B cell (primary cell): ENCODE measurements at regions not wholly inside any gene's neighbourhood (a gene's known extent, or its start where the extent isn't known, plus 50 kb on each side); places are given as distances from the start of the nearest gene placed in this dataset.

Source experiments
- ATAC-seq: fragments of 200-7000 bp; cut with Tn5 transposase; one replicate; pipeline ENCODE4 v1.10.0; 2021; ENCODE audit warnings: low read depth, mild to moderate bottlenecking, moderate number of reproducible peaks, moderate library complexity
- CTCF ChIA-PET: fragments of 350-600 bp; sonication (Branson Sonifier 250); formaldehyde crosslinking; loops from one replicate; lab custom pipeline; 2021; ENCODE audit warnings: antibody characterized with exemption, inconsistent platforms; lab: Charles Lee
- POLR2A ChIA-PET: fragments of 350-600 bp; sonication (Branson Sonifier 250); formaldehyde crosslinking; loops from one replicate; lab custom pipeline; 2021; ENCODE audit warnings: antibody characterized with exemption; lab: Charles Lee
- DNase-seq: peaks from one replicate; pipeline ENCODE4 v3.0.0; 2013
- H2AFZ ChIP-seq: 2 replicates; pipeline ENCODE4 v1.6.1; 2012; ENCODE audit warnings: mild to moderate bottlenecking, low read depth, low read length; ENCODE audit not compliant: insufficient read depth, poor library complexity, severe bottlenecking
- H3K27ac ChIP-seq, 2 donors: 1 replicate in 1 of 2; 2 replicates in 1 of 2; pipeline ENCODE4 v1.5.1; 2012 to 2013; ENCODE audit warnings: low read length in 2 of 2, mild to moderate bottlenecking in 2 of 2, moderate library complexity in 1 of 2
- H3K27me3 ChIP-seq, 4 experiments: fragments of 200-600 bp in 1 of 4; sonication (generic) in 1 of 4; replicated peaks in 1 of 4; 1 replicate in 2 of 4; 2 replicates in 2 of 4; pipeline versions ENCODE4 v1.6.1 to v1.7.0; 2013 to 2016; ENCODE audit warnings: low read length in 3 of 4, mild to moderate bottlenecking in 2 of 4, mixed read lengths in 1 of 4, moderate library complexity in 1 of 4; ENCODE audit not compliant: insufficient read depth in 4 of 4, control insufficient read depth in 3 of 4; ENCODE audit errors: control extremely low read depth in 1 of 4
- H3K36me3 ChIP-seq, 2 experiments: replicated peaks in 1 of 2; 1 replicate in 1 of 2; 2 replicates in 1 of 2; pipeline versions ENCODE4 v1.6.1 to v1.7.1; 2013; ENCODE audit warnings: low read length in 1 of 2; ENCODE audit not compliant: insufficient read depth in 2 of 2, control insufficient read depth in 1 of 2; ENCODE audit errors: control extremely low read depth in 1 of 2, extremely low read depth in 1 of 2
- H3K4me1 ChIP-seq, 2 donors: fragments of 200-600 bp in 1 of 2; sonication (generic) in 1 of 2; 1 replicate in 1 of 2; 2 replicates in 1 of 2; pipeline versions ENCODE4 v1.5.1 to v1.6.1; 2013 to 2017; ENCODE audit warnings: low read length in 2 of 2; ENCODE audit not compliant: control insufficient read depth in 2 of 2, insufficient read depth in 2 of 2
- H3K4me2 ChIP-seq: replicated peaks from 2 replicates; pipeline ENCODE3; 2012; ENCODE audit warnings: mild to moderate bottlenecking, low read depth, low read length; ENCODE audit not compliant: poor library complexity, severe bottlenecking
- H3K4me3 ChIP-seq, 5 experiments: fragments of 200-600 bp in 1 of 5; sonication (generic) in 1 of 5; 1 replicate in 3 of 5; 2 replicates in 2 of 5; pipeline versions ENCODE4 v1.5.1 to v1.7.0; 2011 to 2016; ENCODE audit warnings: low read length in 4 of 5, mild to moderate bottlenecking in 4 of 5, low read depth in 2 of 5, control low read depth in 1 of 5, moderate library complexity in 1 of 5; ENCODE audit not compliant: insufficient read depth in 1 of 5; ENCODE audit errors: control extremely low read depth in 1 of 5, extremely low read depth in 1 of 5
- H3K79me2 ChIP-seq: fragments of 200-600 bp; sonication (generic); one replicate; pipeline ENCODE4 v1.6.0; 2016; ENCODE audit warnings: low read length; ENCODE audit not compliant: control insufficient read depth, insufficient read depth
- H3K9ac ChIP-seq: fragments of 200-600 bp; sonication (generic); 2 replicates; pipeline ENCODE4 v1.6.1; 2017; ENCODE audit warnings: mild to moderate bottlenecking, low read length, moderate library complexity
- H3K9me3 ChIP-seq, 3 donors: one replicate each; pipeline versions ENCODE4 v1.6.1 to v1.7.1; 2013; ENCODE audit warnings: low read length in 2 of 3; ENCODE audit not compliant: control insufficient read depth in 2 of 3, insufficient read depth in 1 of 3; ENCODE audit errors: control extremely low read depth in 1 of 3
- H4K20me1 ChIP-seq: 2 replicates; pipeline ENCODE4 v1.6.0; 2012; ENCODE audit warnings: mild to moderate bottlenecking, low read length; ENCODE audit not compliant: insufficient read depth, control insufficient read depth, poor library complexity, severe bottlenecking
- H3K27ac Mint-ChIP-seq: one replicate; pipeline ENCODE4 v1.8.0; 2021; ENCODE audit warnings: mixed read lengths
- H3K27me3 Mint-ChIP-seq: one replicate; pipeline ENCODE4 v1.8.0; 2021; ENCODE audit warnings: mixed read lengths
- H3K4me1 Mint-ChIP-seq: one replicate; pipeline ENCODE4 v1.8.0; 2021; ENCODE audit warnings: mixed read lengths
- H3K4me3 Mint-ChIP-seq: one replicate; pipeline ENCODE4 v1.8.0; 2021; ENCODE audit warnings: mixed read lengths
- H3K9me3 Mint-ChIP-seq: one replicate; pipeline ENCODE4 v1.8.0; 2022; ENCODE audit warnings: mixed read lengths; ENCODE audit not compliant: insufficient read depth
- CTCF ChIP-seq: fragments of 200-600 bp; IDR thresholded peaks from one replicate; pipeline ENCODE4 v1.8.0; 2022; ENCODE audit warnings: antibody characterized with exemption, mild to moderate bottlenecking
- EZH2 ChIP-seq: IDR thresholded peaks from 2 replicates; pipeline ENCODE4 v1.6.1; 2012; ENCODE audit warnings: borderline replicate concordance, low read depth, mild to moderate bottlenecking, moderate library complexity, low read length; ENCODE audit not compliant: insufficient read depth, poor library complexity, severe bottlenecking
- WGBS: methylation state at CpG from one replicate; pipeline ENCODE4 v1.1.5; 2013; ENCODE audit warnings: missing lambda C conversion rate; ENCODE audit not compliant: insufficient coverage; 5-methylcytosine and 5-hydroxymethylcytosine counted together
- intact Hi-C: fragments of 100-400 bp; cut with micrococcal nuclease; formaldehyde crosslinking; loops from one replicate; pipeline ENCODE4 v1.10.0; 2022

- Mint-ChIP-seq H3K4me3 (no peak overlapping the region), H3K27ac (no peak overlapping the region), H3K27me3 (peaks cover 3% of the 10 kb centered on the region), H3K4me1 (no peaks in the 10 kb centered on the region), H3K9me3 (no peaks in the 10 kb centered on the region)
- H3K36me3 ChIP-seq, result no peaks in the 10 kb centered on the region
- POLR2A ChIA-PET, result no interaction called here
- H3K9ac ChIP-seq, result no peak overlapping the region
- no peak overlapping the region for H3K4me3 ChIP-seq
- no peak overlapping the region for H3K4me2 ChIP-seq
- intact Hi-C loops, result no loop called here
- H2AFZ ChIP-seq, result no peak overlapping the region
- H3K4me1 ChIP-seq, result no peaks in the 10 kb centered on the region
- H3K27ac ChIP-seq, result no peak overlapping the region
- peaks cover 0 to 4% (median 2%) of the 10 kb centered on the region in 4 experiments for H3K27me3 ChIP-seq
- DNase-seq (no peak), ATAC-seq (no peak)
- no peak for TF ChIP-seq CTCF
- no peak for TF ChIP-seq EZH2
- no peaks in the 10 kb centered on the region for H3K79me2 ChIP-seq
- CTCF ChIA-PET, result no interaction called here
- H4K20me1 ChIP-seq, result no peaks in the 10 kb centered on the region
- 84% methylated on average over 7 of the region's 7 CpGs for WGBS
- H3K9me3 ChIP-seq, result no peaks in the 10 kb centered on the region
Observed at GRCh38 chr10:31660300-31660699, 268.3 kb downstream of the ARHGAP12 start.

- Mint-ChIP-seq H3K4me1 (no peaks in the 10 kb centered on the region), H3K27me3 (peaks cover 3% of the 10 kb centered on the region), H3K27ac (no peak overlapping the region), H3K4me3 (no peak overlapping the region), H3K9me3 (no peaks in the 10 kb centered on the region)
- CTCF ChIA-PET, result no interaction called here
- TF ChIP-seq CTCF, result no peak
- no peak for TF ChIP-seq EZH2
- H2AFZ ChIP-seq, result no peak overlapping the region
- no peaks in the 10 kb centered on the region for H4K20me1 ChIP-seq
- H3K27me3 ChIP-seq, result peaks cover 0 to 4% (median 2%) of the 10 kb centered on the region in 4 experiments
- H3K79me2 ChIP-seq, result no peaks in the 10 kb centered on the region
- no peak overlapping the region for H3K27ac ChIP-seq
- H3K4me2 ChIP-seq, result no peak overlapping the region
- intact Hi-C loops, result no loop called here
- no peak overlapping the region for H3K4me3 ChIP-seq
- WGBS, result 93% methylated on average over 3 of the region's 4 CpGs
- DNase-seq, result no peak
- ATAC-seq, result no peak
- no peaks in the 10 kb centered on the region for H3K36me3 ChIP-seq
- POLR2A ChIA-PET, result no interaction called here
- no peaks in the 10 kb centered on the region for H3K4me1 ChIP-seq
- H3K9me3 ChIP-seq, result no peaks in the 10 kb centered on the region
- H3K9ac ChIP-seq, result no peak overlapping the region
Observed at GRCh38 chr10:31659665-31660064, 269.0 kb downstream of the ARHGAP12 start.
